D721Med (cell line): ENCODE measurements at regions not wholly inside any gene's neighbourhood (a gene's known extent, or its start where the extent isn't known, plus 50 kb on each side); places are given as distances from the start of the nearest gene placed in this dataset.

Experiments used
- DNase-seq: peaks from one replicate; pipeline ENCODE4 v3.0.0; 2011; ENCODE audit warnings: low spot score; ENCODE audit not compliant: insufficient read length
- FAIRE-seq: peaks from 2 replicates; lab custom pipeline; 2011; peaks lifted over from hg19 to GRCh38; lab: Jason Lieb, UNC
- CTCF ChIP-seq: IDR thresholded peaks from 2 replicates; pipeline ENCODE4 v1.5.1; 2012; ENCODE audit warnings: mild to moderate bottlenecking, control low read depth; ENCODE audit not compliant: insufficient read depth; ENCODE audit errors: missing control alignments

GRCh38 chr16:17940584-17941364 lies 395.8 kb downstream of the NPIPA8 start:
- FAIRE-seq (no peak), DNase-seq (no peak)
- no peak for TF ChIP-seq CTCF

GRCh38 chr16:17939723-17940122 lies 396.8 kb downstream of the NPIPA8 start:
- DNase-seq (no peak), FAIRE-seq (no peak)
- no peak for TF ChIP-seq CTCF

- TF ChIP-seq CTCF, result no peak
- FAIRE-seq (no peak), DNase-seq (no peak)
Observed at GRCh38 chr16:17939122-17939536, 397.4 kb downstream of the NPIPA8 start.

- DNase-seq, result no peak
- no peak for TF ChIP-seq CTCF
- FAIRE-seq, result no peak
Observed at GRCh38 chr16:17938546-17938945, 398.0 kb downstream of the NPIPA8 start.

- TF ChIP-seq CTCF, result no peak
- FAIRE-seq (no peak), DNase-seq (no peak)
Observed at GRCh38 chr16:17936766-17937402, 399.7 kb downstream of the NPIPA8 start.

- FAIRE-seq, result no peak
- DNase-seq, result no peak
- TF ChIP-seq CTCF, result no peak
Observed at GRCh38 chr16:17930280-17930679, 406.3 kb downstream of the NPIPA8 start.

- DNase-seq (no peak), FAIRE-seq (no peak)
- TF ChIP-seq CTCF, result no peak
Observed at GRCh38 chr16:17926866-17927399, 409.6 kb downstream of the NPIPA8 start.
